ENCODE measurements at regions not wholly inside any gene's neighbourhood (a gene's known extent, or its start where the extent isn't known, plus 50 kb on each side); places are given as distances from the start of the nearest gene placed in this dataset.

DNA sequence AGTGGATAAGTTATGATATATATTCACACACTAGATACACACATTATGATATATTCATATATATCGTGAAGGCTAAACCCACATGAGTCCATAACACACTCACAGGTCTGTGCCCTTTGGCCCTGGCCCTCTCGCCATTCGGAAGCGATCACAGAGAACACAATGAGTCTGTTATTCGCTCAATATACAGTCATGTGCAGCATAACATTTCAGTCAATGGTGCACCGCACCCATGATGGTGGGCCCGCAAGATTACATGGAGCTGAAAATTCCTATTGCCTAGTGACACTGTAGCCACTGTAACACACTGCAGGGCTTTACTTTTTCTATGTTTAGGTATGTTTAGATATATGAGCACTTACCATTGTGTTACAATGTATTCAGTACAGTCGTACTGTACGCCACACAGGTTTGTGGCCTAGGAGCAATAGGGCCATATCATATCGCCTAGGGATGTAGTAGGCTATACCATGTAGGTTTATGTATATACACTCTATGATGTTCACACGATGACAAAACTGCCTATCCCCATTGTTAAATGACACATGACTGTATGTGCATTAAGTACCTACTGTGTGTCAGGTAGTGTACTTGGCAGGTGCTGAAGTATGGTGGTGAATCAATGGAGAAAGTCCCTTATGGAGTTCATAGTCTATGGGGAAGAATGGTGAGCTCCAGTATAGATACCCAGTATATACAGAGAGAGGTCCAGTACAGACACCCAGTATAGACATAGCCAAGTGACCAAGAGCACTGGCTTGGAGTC lies 198.8 kb upstream of the KLF14 start:
- ChIA-PET CTCF (interaction anchor here (1.9 kb wide), 1 partner anchor 37 kb away, joined by 8 read pairs; no protein-coding TSS in a partner anchor), POLR2A (no interaction called here)
- no peak for DNase-seq (ENCODE audit: low read depth)
- H3K4me3 ChIP-seq (ENCODE audit: low read depth, low read length): no peak overlapping the region
- H3K36me3 ChIP-seq (ENCODE audit: control insufficient read depth, insufficient read depth, low read length): no peaks in the 10 kb centered on the region
- no peaks in the 10 kb centered on the region for H3K27me3 ChIP-seq (ENCODE audit: control insufficient read depth, insufficient read depth, low read length)
- TF ChIP-seq, protein P1, sequence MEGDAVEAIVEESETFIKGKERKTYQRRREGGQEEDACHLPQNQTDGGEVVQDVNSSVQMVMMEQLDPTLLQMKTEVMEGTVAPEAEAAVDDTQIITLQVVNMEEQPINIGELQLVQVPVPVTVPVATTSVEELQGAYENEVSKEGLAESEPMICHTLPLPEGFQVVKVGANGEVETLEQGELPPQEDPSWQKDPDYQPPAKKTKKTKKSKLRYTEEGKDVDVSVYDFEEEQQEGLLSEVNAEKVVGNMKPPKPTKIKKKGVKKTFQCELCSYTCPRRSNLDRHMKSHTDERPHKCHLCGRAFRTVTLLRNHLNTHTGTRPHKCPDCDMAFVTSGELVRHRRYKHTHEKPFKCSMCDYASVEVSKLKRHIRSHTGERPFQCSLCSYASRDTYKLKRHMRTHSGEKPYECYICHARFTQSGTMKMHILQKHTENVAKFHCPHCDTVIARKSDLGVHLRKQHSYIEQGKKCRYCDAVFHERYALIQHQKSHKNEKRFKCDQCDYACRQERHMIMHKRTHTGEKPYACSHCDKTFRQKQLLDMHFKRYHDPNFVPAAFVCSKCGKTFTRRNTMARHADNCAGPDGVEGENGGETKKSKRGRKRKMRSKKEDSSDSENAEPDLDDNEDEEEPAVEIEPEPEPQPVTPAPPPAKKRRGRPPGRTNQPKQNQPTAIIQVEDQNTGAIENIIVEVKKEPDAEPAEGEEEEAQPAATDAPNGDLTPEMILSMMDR (IDR thresholded peaks at IDR 0.05; ENCODE audit: insufficient read depth, low read depth, low read length): no peak

DNA sequence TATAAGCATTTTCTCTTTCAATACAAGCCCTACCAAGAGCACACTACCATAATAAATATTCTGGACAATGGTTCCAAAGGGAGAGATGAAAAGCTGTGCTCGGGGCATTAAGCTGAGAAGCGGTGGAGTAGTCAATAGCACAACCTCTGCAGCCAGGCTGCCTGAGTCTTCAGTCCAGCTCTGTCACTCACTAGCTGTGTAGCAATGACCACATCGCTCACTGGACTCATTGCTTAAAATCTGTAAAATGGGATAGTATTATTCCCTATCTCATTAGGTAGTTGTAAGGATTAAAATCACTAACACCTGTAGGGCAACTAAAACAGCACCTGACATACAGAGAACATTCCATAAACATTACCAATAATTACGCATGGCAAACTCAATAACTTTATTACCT lies 199.9 kb upstream of the KLF14 start:
- Histone ChIP-seq H3K36me3 (ENCODE audit: control insufficient read depth, insufficient read depth, low read length) (no peaks in the 10 kb centered on the region), H3K4me3 (ENCODE audit: low read depth, low read length) (no peak overlapping the region), H3K27me3 (ENCODE audit: control insufficient read depth, insufficient read depth, low read length) (no peaks in the 10 kb centered on the region)
- ChIA-PET POLR2A (no interaction called here), CTCF (no interaction called here)
- TF ChIP-seq, protein P1 (IDR thresholded peaks at IDR 0.05; ENCODE audit: insufficient read depth, low read depth, low read length): no peak
- no peak for DNase-seq (ENCODE audit: low read depth)

DNA sequence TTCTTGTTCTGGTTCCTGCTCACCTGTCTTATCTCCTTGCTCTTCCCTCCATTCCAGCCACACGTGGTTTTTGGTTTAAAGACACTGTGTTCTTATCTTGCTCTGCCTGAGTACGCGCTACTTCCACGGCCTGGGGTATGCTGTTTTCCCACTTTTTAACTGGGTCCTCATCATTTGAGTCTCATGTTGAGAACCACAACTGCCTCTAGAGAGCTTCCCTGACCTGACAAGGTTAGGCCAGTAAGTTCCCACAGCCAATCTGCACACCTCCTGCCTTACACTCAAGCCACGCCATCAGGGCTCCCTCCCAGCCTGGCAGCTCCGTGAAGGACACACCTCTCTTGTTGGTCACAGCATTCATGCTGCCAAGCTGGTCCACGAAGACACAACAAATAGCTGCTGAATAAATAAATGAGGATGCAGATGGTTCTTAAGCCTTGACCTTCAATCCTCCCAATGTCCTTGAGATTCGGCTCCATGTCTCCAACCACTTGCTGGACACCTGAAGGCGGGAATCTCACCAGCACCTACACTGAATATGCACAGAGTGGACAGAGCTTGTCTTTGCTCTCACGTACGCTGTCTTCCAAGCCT lies 201.7 kb upstream of the KLF14 start:
- no peak overlapping the region for H3K4me3 ChIP-seq (ENCODE audit: low read depth, low read length)
- no peak for DNase-seq (ENCODE audit: low read depth)
- TF ChIP-seq, protein P1 (IDR thresholded peaks at IDR 0.05; ENCODE audit: insufficient read depth, low read depth, low read length): no peak
- POLR2A ChIA-PET: no interaction called here
- CTCF ChIA-PET: interaction anchor here (1.0 to 1.7 kb wide), 4 partner anchors 11 to 39 kb away, joined by 3 to 5 read pairs (median 4); no protein-coding TSS in a partner anchor
- H3K27me3 ChIP-seq (ENCODE audit: control insufficient read depth, insufficient read depth, low read length): no peaks in the 10 kb centered on the region
- H3K36me3 ChIP-seq (ENCODE audit: control insufficient read depth, insufficient read depth, low read length): no peaks in the 10 kb centered on the region

DNA sequence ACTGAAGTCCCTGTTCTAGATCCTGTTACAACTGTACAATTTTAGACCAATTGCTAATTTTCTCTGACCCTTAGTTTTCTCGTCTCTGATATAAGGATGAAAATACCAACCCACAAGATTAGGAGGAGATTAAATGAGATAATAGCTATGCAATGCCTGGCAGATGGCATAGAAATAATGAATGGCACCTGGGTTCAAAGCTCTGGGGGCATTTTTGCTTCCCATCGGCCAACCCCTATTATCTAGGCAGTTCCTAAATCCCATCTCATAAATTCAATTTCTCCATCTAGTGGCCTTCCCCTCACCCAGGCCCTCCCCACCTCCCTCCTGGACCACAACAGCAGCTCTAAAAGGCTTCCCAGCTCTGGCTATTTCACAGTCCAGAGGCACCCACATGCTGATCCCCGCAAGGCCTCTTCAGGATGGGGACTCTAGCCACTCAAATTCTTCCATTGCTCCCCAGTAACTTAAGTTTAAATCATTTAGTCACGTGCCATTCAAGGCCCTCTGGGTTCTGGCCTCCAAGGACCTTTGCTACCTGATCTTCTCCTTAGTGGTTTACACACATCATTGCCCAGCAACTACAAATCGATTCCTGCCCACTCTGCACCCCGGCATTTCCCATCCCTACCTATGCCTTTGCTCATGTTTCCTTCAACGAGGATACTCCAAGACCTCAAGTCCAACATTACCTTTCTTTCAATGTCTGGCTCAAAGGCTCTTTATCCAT lies 202.4 kb upstream of the KLF14 start:
- ChIA-PET CTCF (interaction anchor here (0.6 to 1.7 kb wide), 4 partner anchors 12 to 1030 kb away, joined by 3 to 5 read pairs (median 4); no protein-coding TSS in a partner anchor), POLR2A (no interaction called here)
- no peak for DNase-seq (ENCODE audit: low read depth)
- no peak overlapping the region for H3K4me3 ChIP-seq (ENCODE audit: low read depth, low read length)
- H3K27me3 ChIP-seq (ENCODE audit: control insufficient read depth, insufficient read depth, low read length): no peaks in the 10 kb centered on the region
- no peaks in the 10 kb centered on the region for H3K36me3 ChIP-seq (ENCODE audit: control insufficient read depth, insufficient read depth, low read length)
- TF ChIP-seq, protein P1 (IDR thresholded peaks at IDR 0.05; ENCODE audit: insufficient read depth, low read depth, low read length): no peak

DNA sequence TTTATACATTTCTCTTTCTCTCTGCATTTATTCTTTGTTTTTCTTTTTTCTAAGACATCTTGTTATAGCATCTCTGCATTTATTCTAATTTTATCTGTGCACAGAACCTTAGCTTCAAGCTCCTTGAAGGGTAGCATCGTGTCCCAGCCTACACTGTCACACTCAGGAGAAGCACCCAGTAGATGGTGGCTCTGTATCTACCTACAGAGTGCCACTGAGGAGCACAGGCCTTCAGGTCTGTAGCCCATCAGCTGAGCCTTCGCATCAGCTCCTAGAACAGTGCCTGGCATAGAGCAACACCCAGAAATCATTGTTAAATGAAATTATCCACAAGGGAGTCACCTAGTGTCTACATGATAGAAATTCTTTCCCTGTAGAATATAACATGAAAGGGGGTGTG lies 203.0 kb upstream of the KLF14 start:
- ChIA-PET CTCF (interaction anchor here (0.6 kb wide), 1 partner anchor 1031 kb away, joined by 3 read pairs; no protein-coding TSS in a partner anchor), POLR2A (no interaction called here)
- TF ChIP-seq, protein P1 (IDR thresholded peaks at IDR 0.05; ENCODE audit: insufficient read depth, low read depth, low read length): no peak
- no peaks in the 10 kb centered on the region for H3K36me3 ChIP-seq (ENCODE audit: control insufficient read depth, insufficient read depth, low read length)
- H3K27me3 ChIP-seq (ENCODE audit: control insufficient read depth, insufficient read depth, low read length): no peaks in the 10 kb centered on the region
- DNase-seq (ENCODE audit: low read depth): no peak
- H3K4me3 ChIP-seq (ENCODE audit: low read depth, low read length): no peak overlapping the region

Data from BJ (cell line).